ENCODE measurements at regions not wholly inside any gene's neighbourhood (a gene's known extent, or its start where the extent isn't known, plus 50 kb on each side); places are given as distances from the start of the nearest gene placed in this dataset.

- DNase-seq (ENCODE audit: low read depth in 2 of 2) = no peak
Observed at GRCh38 chr11:86119906-86120305, 51.0 kb upstream of the PICALM start.

GRCh38 chr11:86119077-86119476 lies 50.2 kb upstream of the PICALM start:
- no peak for DNase-seq (ENCODE audit: low read depth in 2 of 2)

All from activated CD8-positive, alpha-beta memory T cell treated with anti-CD3 and anti-CD28 coated beads for 4 hours (primary cell).